IMR-90 (cell line): ENCODE measurements at regions not wholly inside any gene's neighbourhood (a gene's known extent, or its start where the extent isn't known, plus 50 kb on each side); places are given as distances from the start of the nearest gene placed in this dataset.

Source experiments
- ATAC-seq: fragments of 200-7000 bp; cut with Tn5 transposase; 2 replicates; pipeline ENCODE4 v1.9.1; 2020; ENCODE audit warnings: low read depth, mild to moderate bottlenecking, moderate library complexity
- BruUV-seq: library from RNA; stranded (reverse); fragments of 400-500 nt; replicated peaks from 2 replicates; lab custom pipeline; 2021; lab: Mats Ljungman, UMichigan
- CTCF ChIA-PET: fragments of 300-600 bp; formaldehyde crosslinking; extraction: SDS; loops from one replicate; lab custom pipeline; 2021; ENCODE audit warnings: antibody characterized with exemption; lab: Yijun Ruan, JAX
- POLR2A ChIA-PET: fragments of 300-600 bp; sonication (Branson Sonifier 250); formaldehyde crosslinking; loops from one replicate; lab custom pipeline; 2022; ENCODE audit warnings: antibody characterized with exemption; ENCODE audit not compliant: unreplicated experiment; lab: Charles Lee
- DNase-seq: peaks from one replicate; pipeline ENCODE4 v3.0.0; 2013
- H2AFZ ChIP-seq: replicated peaks from 2 replicates; pipeline ENCODE3; 2013; ENCODE audit warnings: low read length, mild to moderate bottlenecking; ENCODE audit not compliant: poor library complexity
- H2AK5ac ChIP-seq: 2 replicates; pipeline ENCODE4 v1.6.1; 2013; ENCODE audit warnings: low read depth, low read length, inconsistent platforms
- H2AK9ac ChIP-seq: replicated peaks from 2 replicates; pipeline ENCODE3; 2013; ENCODE audit warnings: mild to moderate bottlenecking, low read depth, low read length, moderate library complexity; ENCODE audit not compliant: poor library complexity
- H2BK120ac ChIP-seq: 2 replicates; pipeline ENCODE4 v1.6.1; 2013; ENCODE audit warnings: low read depth, low read length, inconsistent platforms
- H2BK15ac ChIP-seq: 3 replicates; pipeline ENCODE4 v1.6.1; 2013; ENCODE audit warnings: low read depth, low read length, inconsistent platforms
- H2BK20ac ChIP-seq: 2 replicates; pipeline ENCODE4 v1.6.1; 2013; ENCODE audit warnings: low read depth, mild to moderate bottlenecking, inconsistent platforms, low read length, moderate library complexity
- H2BK5ac ChIP-seq: 2 replicates; pipeline ENCODE4 v1.6.1; 2013; ENCODE audit warnings: mild to moderate bottlenecking, low read depth, low read length, inconsistent platforms; ENCODE audit not compliant: poor library complexity, severe bottlenecking
- H3K14ac ChIP-seq: replicated peaks from 2 replicates; pipeline ENCODE4 v1.6.1; 2013; ENCODE audit warnings: low read depth, low read length, inconsistent platforms
- H3K18ac ChIP-seq: 2 replicates; pipeline ENCODE4 v1.6.1; 2013; ENCODE audit warnings: low read depth, low read length, control low read depth
- H3K23ac ChIP-seq: 2 replicates; pipeline ENCODE4 v1.6.1; 2013; ENCODE audit warnings: low read depth, low read length, inconsistent platforms
- H3K27ac ChIP-seq: 2 replicates; pipeline ENCODE4 v1.5.1; 2013; ENCODE audit warnings: mild to moderate bottlenecking, control low read depth, low read length; ENCODE audit not compliant: insufficient read depth
- H3K27me3 ChIP-seq: 2 replicates; pipeline ENCODE4 v1.6.1; 2013; ENCODE audit warnings: low read length; ENCODE audit not compliant: control insufficient read depth, insufficient read depth
- H3K36me3 ChIP-seq: 2 replicates; pipeline ENCODE4 v1.6.1; 2013; ENCODE audit warnings: low read length, mixed read lengths; ENCODE audit not compliant: control insufficient read depth, insufficient read depth
- H3K4ac ChIP-seq: 2 replicates; pipeline ENCODE4 v1.6.1; 2013; ENCODE audit warnings: low read depth, low read length, inconsistent platforms
- H3K4me1 ChIP-seq: 2 replicates; pipeline ENCODE4 v1.6.1; 2013; ENCODE audit warnings: low read length, mixed read lengths; ENCODE audit not compliant: control insufficient read depth, insufficient read depth
- H3K4me2 ChIP-seq: 2 replicates; pipeline ENCODE4 v1.6.1; 2013; ENCODE audit warnings: low read depth, mild to moderate bottlenecking, control low read depth, low read length, moderate library complexity
- H3K4me3 ChIP-seq: 2 replicates; pipeline ENCODE4 v1.5.1; 2013; ENCODE audit warnings: low read depth, mild to moderate bottlenecking, control low read depth, low read length, moderate library complexity; ENCODE audit not compliant: insufficient read depth
- H3K56ac ChIP-seq: 2 replicates; pipeline ENCODE4 v1.6.1; 2013; ENCODE audit warnings: low read length, inconsistent platforms; ENCODE audit not compliant: insufficient read depth; ENCODE audit errors: extremely low read depth
- H3K79me1 ChIP-seq, 2 experiments: 2 replicates each; pipeline ENCODE4 v1.6.1; 2013; ENCODE audit warnings: low read length in 2 of 2, inconsistent platforms in 1 of 2, low read depth in 1 of 2
- H3K9ac ChIP-seq: 2 replicates; pipeline ENCODE4 v1.6.1; 2013; ENCODE audit warnings: low read depth, low read length, control low read depth
- H3K9me1 ChIP-seq: 2 replicates; pipeline ENCODE4 v1.6.1; 2013; ENCODE audit warnings: low read length, inconsistent platforms; ENCODE audit not compliant: insufficient read depth
- H3K9me3 ChIP-seq: 2 replicates; pipeline ENCODE4 v1.6.1; 2013; ENCODE audit warnings: low read length; ENCODE audit not compliant: control insufficient read depth, insufficient read depth
- H4K20me1 ChIP-seq: 2 replicates; pipeline ENCODE4 v1.6.1; 2013; ENCODE audit warnings: low read length, inconsistent platforms; ENCODE audit not compliant: insufficient read depth
- H4K5ac ChIP-seq: 2 replicates; pipeline ENCODE4 v1.6.1; 2013; ENCODE audit warnings: mild to moderate bottlenecking, low read depth, low read length, control low read depth
- H4K8ac ChIP-seq, 2 experiments: 2 replicates each; pipeline ENCODE4 v1.6.1; 2013; ENCODE audit warnings: low read depth in 2 of 2, low read length in 2 of 2, control low read depth in 1 of 2, inconsistent platforms in 1 of 2
- H4K91ac ChIP-seq: 2 replicates; pipeline ENCODE4 v1.6.1; 2013; ENCODE audit warnings: low read depth, low read length, inconsistent platforms; ENCODE audit not compliant: insufficient read depth
- BHLHE40 ChIP-seq: fragments of 150-350 bp; IDR thresholded peaks from 2 replicates; pipeline ENCODE4 v1.6.1; 2016; ENCODE audit warnings: mild to moderate bottlenecking, low read depth, low read length
- CEBPB ChIP-seq: IDR thresholded peaks from 2 replicates; pipeline ENCODE4 v1.6.1; 2012; ENCODE audit warnings: low read depth, low read length, improper control_type of control experiment
- CHD1 ChIP-seq: IDR thresholded peaks from 2 replicates; pipeline ENCODE4 v1.6.1; 2012; ENCODE audit warnings: low read depth, low read length, improper control_type of control experiment
- ELK1 ChIP-seq: fragments of 150-350 bp; IDR thresholded peaks from 2 replicates; pipeline ENCODE4 v1.6.1; 2016; ENCODE audit warnings: low read depth, mild to moderate bottlenecking, low read length, moderate library complexity, borderline replicate concordance
- FOS ChIP-seq: fragments of 150-350 bp; IDR thresholded peaks from 2 replicates; pipeline ENCODE4 v1.6.1; 2016; ENCODE audit warnings: low read depth, low read length
- MAFK ChIP-seq: IDR thresholded peaks from 2 replicates; pipeline ENCODE4 v1.6.1; 2012; ENCODE audit warnings: low read depth, low read length, improper control_type of control experiment
- MXI1 ChIP-seq: IDR thresholded peaks from 2 replicates; pipeline ENCODE4 v1.6.1; 2012; ENCODE audit warnings: low read depth, mild to moderate bottlenecking, low read length, moderate library complexity, borderline replicate concordance
- NFE2L2 ChIP-seq: fragments of 150-350 bp; IDR thresholded peaks from 2 replicates; pipeline ENCODE4 v1.6.1; 2016; ENCODE audit warnings: low read depth, mild to moderate bottlenecking, low read length
- POLR2A ChIP-seq: IDR thresholded peaks from 2 replicates; pipeline ENCODE4 v1.6.1; 2012; ENCODE audit warnings: mild to moderate bottlenecking, low read depth, low read length
- RAD21 ChIP-seq: IDR thresholded peaks from 2 replicates; pipeline ENCODE4 v1.6.1; 2012; ENCODE audit warnings: low read length, improper control_type of control experiment
- RCOR1 ChIP-seq: IDR thresholded peaks from 2 replicates; pipeline ENCODE4 v1.6.1; 2012; ENCODE audit warnings: mild to moderate bottlenecking, low read length, improper control_type of control experiment; ENCODE audit not compliant: insufficient replicate concordance
- RFX5 ChIP-seq: IDR thresholded peaks from 2 replicates; pipeline ENCODE4 v1.8.0; 2012; ENCODE audit warnings: low read depth, mild to moderate bottlenecking, low read length, moderate library complexity
- SMC3 ChIP-seq: fragments of 150-350 bp; IDR thresholded peaks from 2 replicates; pipeline ENCODE4 v1.6.1; 2016; ENCODE audit warnings: low read depth, mild to moderate bottlenecking, antibody characterized with exemption, low read length, moderate library complexity
- WGBS, 2 experiments: methylation state at CpG; one replicate each; pipeline versions ENCODE4 v1.1.5 to v1.1.7; 2013; ENCODE audit warnings: missing lambda C conversion rate in 2 of 2; ENCODE audit not compliant: insufficient read length in 1 of 2; ENCODE audit errors: extremely low coverage in 2 of 2; 5-methylcytosine and 5-hydroxymethylcytosine counted together
- dilution Hi-C: fragments of 300-500 bp; cut with HindIII; formaldehyde crosslinking; loops from one replicate; pipeline ENCODE4 v1.14.3; 2018; ENCODE audit warnings: low sequenced_read_pairs; ENCODE audit not compliant: unreplicated experiment
- in situ Hi-C: fragments of 300-500 bp; cut with MboI; formaldehyde crosslinking; loops from 3 replicates; pipeline ENCODE4 v1.14.3; 2019; ENCODE audit warnings: low sequenced_read_pairs, inconsistent platforms, mixed read lengths
- intact Hi-C: fragments of 100-400 bp; cut with micrococcal nuclease; formaldehyde crosslinking; loops from 2 replicates; pipeline ENCODE4 v1.10.0; 2022
- TF ChIP-seq, protein P1 (sequence below): conservative IDR thresholded peaks from 2 replicates; pipeline ENCODE4 v1.5.1; 2012; ENCODE audit warnings: mild to moderate bottlenecking, low read depth, low read length, improper control_type of control experiment
- TF ChIP-seq, protein P2 (sequence below): fragments of 150-350 bp; IDR thresholded peaks from 2 replicates; pipeline ENCODE4 v1.6.1; 2017; ENCODE audit warnings: mild to moderate bottlenecking, antibody characterized with exemption, low read length, low read depth

- dilution Hi-C loops = no loop called here
- ATAC-seq (no peak), DNase-seq (no peak)
- no peak overlapping the region for H4K91ac ChIP-seq
- no peak overlapping the region for H2BK120ac ChIP-seq
- H3K36me3 ChIP-seq = no peaks in the 10 kb centered on the region
- no peaks in the 10 kb centered on the region for H3K4me1 ChIP-seq
- CTCF ChIA-PET = no interaction called here
- no peak overlapping the region for H3K4me3 ChIP-seq
- H3K9me1 ChIP-seq = no peaks in the 10 kb centered on the region
- H3K18ac ChIP-seq = no peak overlapping the region
- H3K79me1 ChIP-seq = no peaks in the 10 kb centered on the region
- no peak overlapping the region for H2BK15ac ChIP-seq
- POLR2A ChIA-PET = no interaction called here
- no peak overlapping the region for H2AFZ ChIP-seq
- H3K23ac ChIP-seq = no peak overlapping the region
- intact Hi-C loops = no loop called here
- no peak overlapping the region for H3K14ac ChIP-seq
- no peak overlapping the region for H3K56ac ChIP-seq
- H4K5ac ChIP-seq = no peak overlapping the region
- H3K9ac ChIP-seq = no peak overlapping the region
- no peak overlapping the region for H3K4ac ChIP-seq
- H2BK5ac ChIP-seq = no peak overlapping the region
- H3K4me2 ChIP-seq = no peak overlapping the region
- no TSS peak for BruUV-seq
- H3K27ac ChIP-seq = no peak overlapping the region
- no peaks in the 10 kb centered on the region for H3K27me3 ChIP-seq
- no peak overlapping the region for H4K8ac ChIP-seq
- WGBS, 2 experiments = no CpG with 5 or more reads among the region's 8 CpGs
- TF ChIP-seq NFE2L2 = no peak
- TF ChIP-seq MAFK = no peak
- no peak for TF ChIP-seq CHD1
- TF ChIP-seq BHLHE40 = no peak
- TF ChIP-seq RFX5 = no peak
- TF ChIP-seq SMC3 = no peak
- TF ChIP-seq, protein P1, sequence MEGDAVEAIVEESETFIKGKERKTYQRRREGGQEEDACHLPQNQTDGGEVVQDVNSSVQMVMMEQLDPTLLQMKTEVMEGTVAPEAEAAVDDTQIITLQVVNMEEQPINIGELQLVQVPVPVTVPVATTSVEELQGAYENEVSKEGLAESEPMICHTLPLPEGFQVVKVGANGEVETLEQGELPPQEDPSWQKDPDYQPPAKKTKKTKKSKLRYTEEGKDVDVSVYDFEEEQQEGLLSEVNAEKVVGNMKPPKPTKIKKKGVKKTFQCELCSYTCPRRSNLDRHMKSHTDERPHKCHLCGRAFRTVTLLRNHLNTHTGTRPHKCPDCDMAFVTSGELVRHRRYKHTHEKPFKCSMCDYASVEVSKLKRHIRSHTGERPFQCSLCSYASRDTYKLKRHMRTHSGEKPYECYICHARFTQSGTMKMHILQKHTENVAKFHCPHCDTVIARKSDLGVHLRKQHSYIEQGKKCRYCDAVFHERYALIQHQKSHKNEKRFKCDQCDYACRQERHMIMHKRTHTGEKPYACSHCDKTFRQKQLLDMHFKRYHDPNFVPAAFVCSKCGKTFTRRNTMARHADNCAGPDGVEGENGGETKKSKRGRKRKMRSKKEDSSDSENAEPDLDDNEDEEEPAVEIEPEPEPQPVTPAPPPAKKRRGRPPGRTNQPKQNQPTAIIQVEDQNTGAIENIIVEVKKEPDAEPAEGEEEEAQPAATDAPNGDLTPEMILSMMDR = no peak
- no peak for TF ChIP-seq CEBPB
- no peak for TF ChIP-seq MXI1
- TF ChIP-seq FOS = no peak
- TF ChIP-seq RCOR1 = no peak
- TF ChIP-seq POLR2A = no peak
- TF ChIP-seq ELK1 = no peak
- TF ChIP-seq, protein P2, sequence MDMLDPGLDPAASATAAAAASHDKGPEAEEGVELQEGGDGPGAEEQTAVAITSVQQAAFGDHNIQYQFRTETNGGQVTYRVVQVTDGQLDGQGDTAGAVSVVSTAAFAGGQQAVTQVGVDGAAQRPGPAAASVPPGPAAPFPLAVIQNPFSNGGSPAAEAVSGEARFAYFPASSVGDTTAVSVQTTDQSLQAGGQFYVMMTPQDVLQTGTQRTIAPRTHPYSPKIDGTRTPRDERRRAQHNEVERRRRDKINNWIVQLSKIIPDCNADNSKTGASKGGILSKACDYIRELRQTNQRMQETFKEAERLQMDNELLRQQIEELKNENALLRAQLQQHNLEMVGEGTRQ = no peak
- no peak for TF ChIP-seq RAD21
- H2AK5ac ChIP-seq = no peak overlapping the region
- H2AK9ac ChIP-seq = no peak overlapping the region
- in situ Hi-C loops = no loop called here
- H3K9me3 ChIP-seq = peaks cover 5% of the 10 kb centered on the region; the same call in 1 of the 2 replicates
- no peak overlapping the region for H2BK20ac ChIP-seq
- no peaks in the 10 kb centered on the region for H4K20me1 ChIP-seq
Measured at GRCh38 chr2:5145053-5145452, 547.1 kb upstream of the SOX11 start.
